NCI-H524 (cell line): ENCODE measurements at regions not wholly inside any gene's neighbourhood (a gene's known extent, or its start where the extent isn't known, plus 50 kb on each side); places are given as distances from the start of the nearest gene placed in this dataset.
"Not testable (repeated sequence)": the region's sequence is repeated elsewhere in the genome, so short reads cannot be mapped to it uniquely, and the experiment has no call there.

Experiments
- DNase-seq, 2 experiments: peaks; one replicate each; lab custom pipeline; 2025; lab: John Stamatoyannopoulos, UW

DNA sequence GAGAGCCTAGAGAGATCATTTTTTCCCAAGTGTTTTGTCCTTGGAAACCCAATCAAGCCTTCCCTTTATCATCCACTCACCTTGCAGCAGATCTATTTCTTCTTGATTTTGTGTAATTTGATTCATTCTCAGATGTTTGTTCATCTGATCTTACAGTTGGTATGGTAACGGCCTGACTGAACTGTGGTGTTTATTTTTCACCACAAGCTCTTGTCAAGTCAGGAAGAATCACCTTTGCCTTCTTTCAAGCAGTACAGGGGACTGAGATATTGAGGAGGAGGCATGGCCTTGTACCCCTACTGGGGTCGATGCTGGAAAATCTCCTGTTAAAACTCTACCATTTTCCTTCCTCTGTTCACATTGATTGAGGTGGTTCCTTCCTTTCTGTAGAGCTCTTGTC, 361.4 kb upstream of the CFAP20DC start:
- DNase-seq, result no peak

DNA sequence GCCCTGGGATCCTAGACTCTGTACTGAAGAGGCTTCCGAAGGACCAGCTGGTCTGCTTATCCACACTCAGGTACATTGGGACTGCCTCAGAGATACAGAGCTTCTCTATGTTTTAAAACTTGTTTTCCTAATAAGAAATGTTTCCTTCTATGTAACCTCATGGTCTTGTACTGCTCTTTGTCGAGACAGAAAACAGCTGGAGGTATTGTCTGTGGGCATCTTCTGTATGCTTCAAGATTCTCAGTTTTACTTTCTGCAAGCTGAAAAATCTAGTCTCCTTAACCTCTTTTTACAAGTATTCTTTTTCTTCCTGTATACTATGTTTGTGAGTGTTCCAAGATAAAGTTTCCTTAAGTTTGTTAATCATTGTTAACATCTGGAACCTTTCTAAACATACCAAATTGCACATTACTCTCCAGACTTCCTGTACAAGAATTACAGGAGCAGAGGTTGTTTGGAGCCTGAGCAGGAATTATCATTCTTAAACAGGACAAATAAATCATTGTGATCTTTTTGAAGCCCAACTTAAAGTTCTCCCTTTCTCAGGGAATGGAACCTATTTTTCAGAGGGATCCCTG, 358.3 kb upstream of the CFAP20DC start:
- no peak for DNase-seq

DNA sequence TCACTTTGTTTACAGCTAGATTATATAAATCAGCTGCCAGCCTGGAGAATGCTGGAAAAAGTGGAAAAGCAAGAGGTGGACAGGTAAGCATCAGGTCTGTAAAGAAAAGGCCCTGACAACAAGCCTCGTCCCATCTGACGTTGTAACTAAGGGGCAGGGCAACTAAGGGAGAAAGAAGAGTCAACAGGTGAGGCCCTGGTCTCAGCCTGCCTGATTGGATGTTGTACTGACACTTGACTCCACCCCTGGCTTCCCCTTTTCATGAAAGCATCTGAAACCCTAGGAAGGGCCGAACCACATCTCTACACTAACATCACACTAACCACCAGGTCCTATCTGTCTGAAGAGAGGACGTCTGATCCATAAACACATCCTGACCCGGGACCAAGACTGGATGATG, 357.6 kb upstream of the CFAP20DC start:
- no peak for DNase-seq

DNA sequence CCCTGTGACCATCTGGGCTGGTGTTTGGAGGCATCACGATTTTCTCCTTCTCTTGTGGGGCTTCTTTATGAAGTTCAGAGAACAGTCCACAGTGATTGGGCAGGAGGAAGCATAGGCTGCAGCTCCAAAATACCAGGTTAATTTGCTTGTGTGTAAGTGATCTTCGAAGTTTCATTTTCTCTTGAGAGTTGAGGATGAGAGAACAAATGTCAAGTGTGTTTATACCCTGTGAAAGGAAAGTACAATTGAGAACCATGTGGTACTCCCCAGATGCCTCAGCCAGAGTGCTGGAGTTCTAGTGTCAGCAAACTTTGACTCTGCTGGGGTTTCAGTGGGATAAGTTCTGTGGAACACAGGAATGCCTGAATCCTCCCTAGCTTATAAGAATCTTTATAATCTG, 357.1 kb upstream of the CFAP20DC start:
- no peak for DNase-seq

DNA sequence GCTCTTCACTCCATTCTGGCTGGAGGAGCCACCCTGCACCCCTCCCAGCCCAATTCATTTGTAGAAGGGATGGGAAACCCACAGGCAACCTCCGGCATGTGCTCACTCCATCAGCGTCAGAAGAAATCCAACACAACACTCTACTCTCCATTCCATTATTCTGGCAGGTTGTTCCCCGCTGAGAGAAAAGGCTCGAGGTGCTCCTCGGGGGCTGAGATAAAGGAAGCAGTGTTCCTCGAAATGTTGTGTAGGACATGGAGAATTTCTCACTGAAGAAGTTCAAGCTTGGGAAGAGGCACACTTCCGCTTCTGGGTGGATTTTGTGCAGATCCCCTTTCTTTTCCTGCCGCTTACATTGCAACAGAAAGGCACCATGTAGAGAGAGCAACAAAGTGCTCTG, 355.0 kb upstream of the CFAP20DC start:
- no peak for DNase-seq

DNA sequence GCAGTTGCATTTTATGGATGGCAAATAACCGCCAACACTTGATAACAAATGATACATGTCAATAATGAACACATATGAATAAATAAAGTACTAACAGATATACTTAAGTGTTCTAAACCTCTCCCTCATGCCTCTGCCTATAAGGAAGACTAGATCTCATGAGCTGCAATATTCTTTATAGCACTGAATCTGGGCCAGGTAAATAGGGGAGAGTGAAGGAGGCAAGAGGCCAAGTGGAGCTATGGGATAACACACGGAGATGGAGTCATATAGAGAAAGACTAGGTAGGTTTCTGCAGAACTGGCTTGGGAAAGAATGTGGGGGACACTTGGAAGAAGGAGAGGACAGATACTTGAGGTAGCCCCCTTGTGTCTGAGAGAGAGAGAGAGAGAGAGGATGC, 354.2 kb upstream of the CFAP20DC start:
- DNase-seq, result no peak

DNA sequence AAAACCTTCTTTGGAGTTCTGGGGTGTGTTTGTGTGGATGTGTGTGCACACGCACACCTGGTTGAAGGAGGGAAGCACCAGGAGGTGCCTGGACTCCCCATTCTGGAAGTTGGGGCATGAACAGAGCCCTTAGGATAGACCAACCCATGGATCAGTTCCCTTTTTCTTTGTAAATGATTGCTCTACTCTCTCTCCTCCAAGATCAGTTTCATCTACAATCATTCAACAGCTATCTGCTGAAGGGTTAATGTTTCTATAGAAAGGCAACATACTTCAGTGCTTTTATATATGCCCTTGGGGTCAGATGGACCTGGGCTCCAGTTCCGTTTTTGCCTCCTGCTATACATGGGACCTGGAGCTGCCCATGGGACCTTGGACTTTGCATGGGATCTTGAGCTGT, 352.1 kb upstream of the CFAP20DC start:
- no peak for DNase-seq

DNA sequence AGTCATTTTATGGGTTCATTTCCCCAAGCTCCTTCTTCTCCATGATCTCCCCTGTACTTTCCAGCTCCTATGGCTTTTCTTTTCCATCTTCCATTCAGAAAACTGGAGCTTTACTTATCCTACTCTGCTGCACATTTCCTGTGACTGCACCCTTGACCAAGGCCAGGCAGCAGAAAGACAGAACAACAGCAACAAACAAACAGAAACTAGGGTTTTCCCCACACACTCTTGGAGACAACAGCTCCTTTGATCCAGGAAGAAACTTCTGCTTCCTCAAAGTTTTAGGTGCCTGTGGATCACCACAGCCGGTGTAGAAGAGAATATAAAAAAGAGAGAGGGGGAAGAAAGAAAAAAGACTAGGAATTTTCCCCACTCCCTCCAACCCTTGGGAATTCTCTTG, 342.3 kb upstream of the CFAP20DC start:
- DNase-seq, result no peak

DNA sequence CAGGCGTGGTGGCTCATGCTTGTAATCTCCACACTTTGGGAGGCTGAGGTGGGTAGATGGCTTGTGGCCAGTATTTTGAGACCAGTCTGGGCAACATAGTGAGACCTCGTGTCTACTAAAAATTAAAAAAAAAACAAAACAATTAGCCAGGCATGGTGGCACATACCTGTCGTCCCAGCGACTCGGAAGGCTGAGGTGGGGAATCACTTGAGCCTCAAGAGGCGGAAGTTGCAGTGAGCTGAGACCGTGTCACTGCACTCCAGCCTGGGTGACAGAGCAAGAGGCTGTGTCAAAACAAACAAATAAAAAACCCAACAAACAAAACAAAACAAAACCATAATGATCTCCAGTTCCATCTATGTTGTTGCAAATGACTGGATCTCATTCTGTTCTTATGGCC, 341.3 kb upstream of the CFAP20DC start:
- no peak for DNase-seq

DNA sequence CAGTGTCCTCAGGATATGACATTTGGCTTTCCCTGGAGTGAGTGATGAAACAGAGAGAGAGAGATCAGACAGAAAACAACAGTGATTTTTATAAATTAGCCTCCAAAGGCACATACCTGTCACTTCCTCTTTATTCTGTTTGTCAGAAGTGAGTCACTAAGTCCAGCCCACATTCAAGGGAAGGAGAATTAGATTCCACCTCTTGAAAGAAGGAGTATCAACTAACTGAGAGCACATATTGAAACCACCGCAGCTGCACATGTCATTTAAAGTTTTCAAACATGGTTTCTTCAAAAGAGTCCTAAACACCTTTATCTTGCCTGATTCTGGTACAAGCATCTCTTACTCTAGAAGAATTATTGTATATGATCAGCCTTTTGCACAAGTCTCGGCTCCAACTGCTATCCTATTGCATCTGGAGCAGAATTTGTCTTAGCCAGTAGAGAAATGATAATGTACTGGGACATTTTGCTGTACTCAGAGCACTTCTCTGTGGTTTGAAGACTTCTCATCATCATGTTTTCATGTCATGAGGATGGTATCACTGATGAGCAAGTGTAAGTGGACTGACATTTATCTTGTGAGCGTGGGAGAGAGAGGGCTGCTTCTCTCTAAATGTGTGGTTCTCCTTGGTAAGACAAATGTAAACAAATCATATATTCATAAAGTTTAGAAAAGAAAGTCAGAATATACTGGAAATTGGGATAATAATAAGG, 338.9 kb upstream of the CFAP20DC start:
- no peak for DNase-seq

DNA sequence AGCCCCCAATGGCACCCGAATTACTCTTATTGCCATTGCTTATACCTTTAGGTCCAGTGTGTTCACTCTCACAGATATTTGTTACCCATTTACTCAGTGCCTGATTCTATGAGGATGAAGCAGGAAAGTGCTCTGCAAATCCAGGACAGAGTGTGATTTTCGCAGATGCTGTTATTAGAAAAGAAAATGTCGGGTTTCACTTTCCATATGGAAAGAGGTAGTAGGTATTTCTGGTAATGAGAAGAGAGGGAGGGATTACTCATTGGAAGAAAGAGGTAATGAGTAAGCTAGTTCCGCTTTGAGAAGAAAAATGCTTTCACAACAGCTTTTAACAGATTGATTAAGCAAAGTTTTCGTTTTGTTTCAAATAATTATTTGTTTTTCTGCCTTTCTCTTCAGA, 336.3 kb upstream of the CFAP20DC start:
- no peak for DNase-seq

DNA sequence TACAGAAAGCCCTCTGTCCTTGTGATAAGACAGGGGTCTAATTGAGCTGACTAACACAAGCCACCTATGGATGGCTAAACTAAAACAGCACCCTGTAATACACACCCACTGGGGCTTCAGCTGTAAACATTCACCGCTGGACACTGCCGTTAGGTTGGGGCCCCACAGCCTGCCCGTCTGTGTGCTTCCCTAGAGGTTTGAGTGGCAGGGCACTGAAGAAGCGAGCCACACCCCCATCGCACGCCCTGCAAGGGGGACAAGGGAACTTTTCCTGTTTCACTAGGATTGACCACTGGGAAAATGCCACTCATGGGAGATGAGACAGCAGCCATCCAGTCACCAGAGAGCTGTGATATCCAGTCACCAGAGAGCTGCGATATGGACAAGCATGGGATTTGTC, 335.7 kb upstream of the CFAP20DC start:
- no peak for DNase-seq

DNA sequence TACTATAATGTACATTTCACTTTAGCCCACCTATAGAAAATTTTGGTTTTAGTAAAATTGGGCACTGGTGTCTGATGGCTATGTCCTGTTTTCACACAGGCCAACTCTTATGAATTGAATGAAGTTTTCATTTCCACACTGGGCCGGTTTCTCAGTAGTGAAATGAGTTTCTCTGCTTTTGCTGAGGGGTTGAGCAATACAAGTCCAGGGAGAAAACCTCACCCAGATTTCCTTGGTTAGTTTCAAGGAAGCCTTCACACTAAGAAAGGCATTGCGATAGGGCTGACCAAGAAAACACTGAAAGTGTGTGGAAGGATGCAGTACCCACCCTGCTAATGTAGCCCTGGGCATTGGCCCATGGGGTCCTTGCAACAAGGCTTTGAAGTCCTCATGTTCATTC, 331.5 kb upstream of the CFAP20DC start:
- no peak for DNase-seq

DNA sequence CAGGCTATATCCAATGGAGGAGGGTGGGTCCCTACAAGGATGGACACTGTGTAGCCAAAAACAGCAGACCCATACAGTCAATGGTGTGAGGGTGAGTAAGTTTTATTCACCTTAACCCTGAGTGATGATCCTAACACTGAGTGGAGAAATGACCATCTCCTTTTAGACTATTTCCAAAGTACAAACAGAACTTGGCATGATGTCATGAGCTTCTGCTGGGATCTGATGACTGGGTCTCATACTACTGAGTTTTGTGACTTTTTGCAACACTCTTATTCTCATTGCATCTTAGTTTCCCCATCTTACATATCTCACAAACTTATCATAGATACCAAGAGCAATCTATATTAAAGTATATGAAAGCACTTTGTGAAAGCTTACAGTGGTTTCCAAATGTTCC, 330.3 kb upstream of the CFAP20DC start:
- DNase-seq, result no peak

DNA sequence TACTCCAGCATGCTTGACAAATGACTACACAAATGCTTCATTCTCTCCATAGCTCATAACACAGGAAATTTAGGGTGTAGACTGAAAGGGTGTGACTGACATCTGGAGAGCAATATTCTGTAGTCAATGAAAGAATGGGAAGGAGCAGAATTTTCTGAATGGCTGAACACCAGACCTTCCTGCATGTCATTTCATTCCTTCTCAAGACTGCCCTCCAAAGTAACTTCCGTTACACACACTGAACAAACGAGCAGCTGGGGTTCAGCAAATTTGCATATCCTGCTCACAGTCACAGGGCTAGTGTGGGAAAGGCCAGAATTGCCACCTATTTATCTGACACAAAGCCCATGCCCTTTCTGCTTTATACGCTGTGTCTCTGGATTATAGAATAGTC, 325.0 kb upstream of the CFAP20DC start:
- no peak for DNase-seq

DNA sequence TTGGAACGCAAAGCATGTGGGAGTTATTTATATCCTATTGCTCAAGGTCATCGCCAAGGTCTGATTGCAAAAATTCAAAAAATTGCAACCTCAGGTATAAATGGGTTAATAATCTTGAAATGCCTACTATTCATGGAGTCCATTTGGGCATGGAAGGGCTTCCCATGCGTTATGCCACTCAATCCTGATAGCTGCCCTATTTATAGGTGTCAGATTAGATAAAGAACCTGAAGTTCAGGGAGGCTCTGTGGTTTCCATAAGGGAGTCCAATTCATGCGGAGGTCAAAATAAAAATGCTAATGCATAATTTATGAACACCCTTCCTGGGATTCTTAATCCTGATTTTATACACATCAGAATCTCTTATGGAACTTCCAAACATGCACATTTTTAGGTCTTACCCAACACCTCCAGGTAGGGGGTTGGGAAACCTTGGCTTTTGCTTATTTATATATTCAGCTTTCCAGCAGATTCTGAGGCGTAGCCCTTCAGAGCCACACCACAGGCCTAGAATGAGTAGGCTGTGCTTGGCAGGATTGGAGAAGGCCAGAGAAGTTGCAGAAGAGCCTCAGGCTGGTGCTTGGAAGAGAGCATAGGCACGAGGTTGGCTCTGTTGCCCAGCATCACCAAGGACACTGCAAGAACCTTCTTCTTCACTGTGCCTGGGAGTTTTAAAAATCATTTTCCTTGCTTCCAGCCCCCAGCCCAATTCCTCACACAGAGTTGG, 324.4 kb upstream of the CFAP20DC start:
- no peak for DNase-seq

DNA sequence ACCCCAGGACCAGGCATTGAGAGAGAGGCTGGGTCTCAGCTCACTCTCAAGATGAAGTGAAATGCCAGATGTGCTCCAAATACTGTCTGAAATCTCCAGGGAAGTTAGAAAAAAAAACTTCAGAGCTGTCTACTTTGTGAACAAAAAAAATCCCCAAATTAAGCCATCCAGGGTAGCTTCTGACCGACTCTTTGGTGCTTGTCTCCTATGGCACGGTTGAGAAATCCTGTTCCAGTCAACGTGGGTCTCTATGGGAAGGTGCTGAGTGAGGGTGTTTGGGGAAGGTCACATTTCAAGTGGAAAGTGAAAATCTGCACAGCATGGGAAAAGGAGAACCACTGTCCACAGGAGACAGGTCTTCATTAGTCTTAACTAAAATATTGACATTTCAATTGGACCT, 322.5 kb upstream of the CFAP20DC start:
- DNase-seq, result no peak

DNA sequence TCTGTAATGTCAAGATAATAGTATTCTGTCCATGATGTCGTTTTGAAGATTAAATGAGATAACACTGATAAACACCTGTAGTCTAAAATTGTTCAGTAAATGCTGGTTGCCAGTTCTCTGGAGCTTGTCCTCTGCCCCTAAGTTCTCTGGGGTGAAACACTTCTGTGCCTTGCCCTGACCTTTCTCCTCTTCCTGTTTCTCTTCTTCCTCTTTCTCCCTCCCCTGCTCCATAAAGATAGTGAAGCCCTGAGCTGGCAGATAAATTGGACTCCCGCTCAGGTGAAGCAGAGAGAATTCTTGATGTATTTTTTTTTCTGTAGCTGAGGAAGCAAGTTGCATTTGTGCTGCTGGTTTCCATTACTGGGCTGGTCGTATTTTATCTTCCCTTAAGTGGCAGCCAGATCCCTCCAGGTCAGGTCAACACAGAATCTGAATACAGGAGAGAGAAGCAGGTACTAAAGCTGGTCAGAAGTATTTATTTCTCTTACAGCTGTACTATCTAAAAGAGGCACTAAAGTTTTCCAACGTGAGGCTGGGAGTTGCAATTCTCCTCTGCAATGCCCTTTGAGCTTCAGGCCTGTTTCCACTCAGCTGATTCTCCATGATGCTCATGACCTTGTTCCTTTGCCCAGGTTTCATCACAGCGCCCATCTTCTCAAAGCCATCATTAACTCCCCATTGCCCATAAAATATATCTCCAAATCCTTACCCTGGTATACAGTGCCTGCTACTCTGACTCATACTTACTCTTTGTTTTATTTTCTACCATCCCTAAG, 319.3 kb upstream of the CFAP20DC start:
- DNase-seq, result no peak

DNA sequence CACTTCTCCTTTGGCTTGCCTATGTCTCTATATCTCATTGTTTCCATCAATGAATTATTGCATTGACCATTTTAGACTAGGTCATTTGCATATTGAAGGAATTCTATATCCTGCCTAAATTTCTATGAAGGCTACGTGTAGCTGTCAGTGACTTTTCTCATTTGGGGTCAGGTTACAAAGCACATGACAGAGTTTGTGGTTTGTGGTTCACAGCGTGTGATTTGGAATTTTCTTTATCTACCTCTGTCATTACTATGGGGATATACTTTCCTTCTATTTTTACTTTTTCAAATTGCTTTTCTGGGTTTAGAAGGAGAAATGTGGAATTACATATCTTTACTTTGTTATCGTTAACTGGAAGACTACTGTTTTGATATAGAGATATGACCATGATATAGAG, 317.3 kb upstream of the CFAP20DC start:
- no peak for DNase-seq

DNA sequence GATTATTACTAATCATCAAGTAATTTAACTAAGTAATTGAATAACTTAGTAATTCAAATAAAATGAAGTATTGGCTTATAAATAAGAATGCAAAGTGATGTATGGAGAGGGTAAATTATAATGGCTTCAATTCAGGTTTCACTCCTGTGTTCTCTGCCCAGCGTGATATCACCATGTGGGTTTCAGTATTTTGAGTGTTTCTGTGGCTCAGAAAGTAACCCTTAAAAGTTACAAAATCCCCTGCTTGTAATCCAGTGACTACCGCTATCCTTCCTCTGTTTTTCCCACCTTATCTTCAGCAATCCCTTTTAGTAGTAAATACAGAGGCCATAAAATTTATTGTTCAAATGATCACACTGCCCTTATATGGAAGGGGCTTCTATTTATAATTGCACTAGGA, 316.4 kb upstream of the CFAP20DC start:
- no peak for DNase-seq

DNA sequence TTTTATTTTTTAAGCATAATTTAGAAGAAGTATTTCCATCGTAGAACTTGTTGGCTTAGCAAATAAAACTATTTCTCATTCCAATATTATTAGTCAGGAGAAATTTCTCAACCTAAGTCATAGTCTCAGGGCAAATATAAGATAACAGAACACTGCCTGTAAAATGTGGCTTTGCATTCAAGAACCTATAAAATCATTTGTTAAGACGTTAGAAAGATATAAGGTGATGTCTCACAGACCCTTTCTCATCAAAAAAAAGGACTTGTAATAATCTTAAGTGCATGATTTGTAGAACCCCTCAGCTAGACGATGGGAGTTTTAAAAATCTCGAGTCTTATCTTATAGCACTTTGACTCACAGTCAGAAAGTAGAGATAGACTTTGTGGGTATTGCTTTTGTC, 314.7 kb upstream of the CFAP20DC start:
- no peak for DNase-seq

DNA sequence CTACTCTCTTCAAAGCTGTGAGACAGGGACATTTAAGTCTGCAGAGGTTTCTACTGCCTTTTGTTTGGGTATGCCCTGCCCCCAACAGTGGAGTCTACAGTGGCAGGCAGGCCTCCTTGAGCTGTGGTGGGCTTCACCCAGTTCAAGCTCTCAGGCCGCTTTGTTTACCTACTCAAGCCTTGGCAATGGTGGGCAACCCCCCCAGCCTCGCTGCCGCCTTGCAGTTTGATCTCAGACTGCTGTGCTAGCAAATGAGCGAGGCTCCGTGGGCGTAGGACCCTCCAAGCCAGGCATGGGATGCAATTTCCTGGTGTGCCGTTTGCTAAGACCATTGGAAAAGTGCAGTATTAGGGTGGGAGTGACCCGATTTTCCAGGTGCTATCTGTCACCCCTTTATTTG, 310.5 kb upstream of the CFAP20DC start:
- DNase-seq, result not testable (repeated sequence)

DNA sequence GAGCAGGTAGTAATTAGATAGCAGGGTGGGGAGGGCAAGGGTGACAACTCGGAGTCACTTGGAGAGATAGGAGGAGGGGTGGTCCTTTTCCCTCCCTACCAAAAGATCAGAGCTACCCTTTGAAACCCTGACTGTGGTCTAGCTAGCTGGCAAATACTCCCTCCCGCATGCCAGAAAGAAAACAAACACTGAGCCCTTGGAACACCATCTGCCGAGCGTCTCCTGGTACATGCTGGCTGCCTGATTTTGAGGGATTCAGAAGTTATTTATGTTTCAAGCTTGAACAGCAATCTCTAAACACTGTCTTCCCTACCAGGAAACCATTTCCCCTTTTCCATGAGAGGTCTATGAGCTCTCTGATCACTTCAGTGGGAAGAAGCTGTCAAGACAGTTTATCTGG, 291.6 kb upstream of the CFAP20DC start:
- peak in 1 of 2 experiments; percentile 29 for DNase-seq
